ENCODE measurements at regions not wholly inside any gene's neighbourhood (a gene's known extent, or its start where the extent isn't known, plus 50 kb on each side); places are given as distances from the start of the nearest gene placed in this dataset.

DNA sequence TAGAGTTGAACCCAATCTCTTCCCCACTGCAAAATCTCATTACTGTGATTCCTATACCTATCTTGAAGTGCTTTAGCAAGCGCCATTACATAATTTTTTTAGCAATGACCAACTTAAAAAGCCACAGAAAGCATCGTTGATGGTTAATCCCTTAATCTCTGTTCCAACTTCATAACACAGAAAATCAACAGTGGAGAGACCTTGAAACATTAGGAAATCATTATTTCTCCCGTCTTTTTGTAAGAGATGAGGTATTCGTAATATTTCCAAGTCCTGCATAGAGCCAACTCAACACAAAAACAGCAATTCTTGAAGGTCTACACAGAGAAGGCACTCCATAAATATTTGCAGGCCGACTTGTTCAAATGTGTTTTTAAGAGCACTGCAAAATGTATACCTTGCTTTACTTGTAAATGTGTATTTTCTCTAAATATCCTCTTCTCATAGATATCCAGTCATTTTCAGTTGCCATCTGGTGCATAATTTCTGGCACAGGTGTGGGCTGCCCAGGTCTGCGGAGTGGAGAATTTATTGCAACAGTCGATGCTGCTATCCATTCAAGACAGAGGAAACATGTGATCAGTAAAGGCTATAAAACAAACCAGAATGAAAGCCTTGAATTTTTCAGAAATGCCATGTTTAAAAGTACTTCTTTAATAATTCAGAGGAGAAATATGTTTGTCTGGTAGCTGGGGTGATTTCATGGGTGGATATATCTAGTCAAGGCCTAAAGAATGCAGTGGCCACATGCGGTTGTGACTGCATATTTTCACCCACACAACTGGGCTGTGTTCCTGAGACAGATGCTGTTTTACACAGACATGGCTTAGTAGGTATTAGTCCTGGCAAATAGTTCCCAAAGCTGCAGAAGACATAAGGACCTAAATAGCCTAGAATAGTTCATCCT is 234.3 kb upstream of the STARD13 start:
- ChIA-PET CTCF (interaction anchor here (2.5 kb wide), 1 partner anchor 23 kb away, joined by 10 read pairs; no protein-coding TSS in a partner anchor), POLR2A (interaction anchor here (1.3 kb wide), 1 partner anchor 171 kb away, joined by 3 read pairs; no protein-coding TSS in a partner anchor)
- peak; percentile 78 for DNase-seq (ENCODE audit: low read depth, low spot score)
- TF ChIP-seq, protein P1, sequence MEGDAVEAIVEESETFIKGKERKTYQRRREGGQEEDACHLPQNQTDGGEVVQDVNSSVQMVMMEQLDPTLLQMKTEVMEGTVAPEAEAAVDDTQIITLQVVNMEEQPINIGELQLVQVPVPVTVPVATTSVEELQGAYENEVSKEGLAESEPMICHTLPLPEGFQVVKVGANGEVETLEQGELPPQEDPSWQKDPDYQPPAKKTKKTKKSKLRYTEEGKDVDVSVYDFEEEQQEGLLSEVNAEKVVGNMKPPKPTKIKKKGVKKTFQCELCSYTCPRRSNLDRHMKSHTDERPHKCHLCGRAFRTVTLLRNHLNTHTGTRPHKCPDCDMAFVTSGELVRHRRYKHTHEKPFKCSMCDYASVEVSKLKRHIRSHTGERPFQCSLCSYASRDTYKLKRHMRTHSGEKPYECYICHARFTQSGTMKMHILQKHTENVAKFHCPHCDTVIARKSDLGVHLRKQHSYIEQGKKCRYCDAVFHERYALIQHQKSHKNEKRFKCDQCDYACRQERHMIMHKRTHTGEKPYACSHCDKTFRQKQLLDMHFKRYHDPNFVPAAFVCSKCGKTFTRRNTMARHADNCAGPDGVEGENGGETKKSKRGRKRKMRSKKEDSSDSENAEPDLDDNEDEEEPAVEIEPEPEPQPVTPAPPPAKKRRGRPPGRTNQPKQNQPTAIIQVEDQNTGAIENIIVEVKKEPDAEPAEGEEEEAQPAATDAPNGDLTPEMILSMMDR (IDR thresholded peaks at IDR 0.05; ENCODE audit: low read depth, low read length), result no peak
- Histone ChIP-seq H3K27ac (ENCODE audit: low read depth, low read length) (peak overlapping the region; percentile 39), H3K27me3 (ENCODE audit: control insufficient read depth, insufficient read depth, low read length) (no peaks in the 10 kb centered on the region), H3K9me3 (ENCODE audit: control insufficient read depth, insufficient read depth, low read length) (no peaks in the 10 kb centered on the region), H3K4me3 (ENCODE audit: low read depth, low read length) (no peak overlapping the region)

DNA sequence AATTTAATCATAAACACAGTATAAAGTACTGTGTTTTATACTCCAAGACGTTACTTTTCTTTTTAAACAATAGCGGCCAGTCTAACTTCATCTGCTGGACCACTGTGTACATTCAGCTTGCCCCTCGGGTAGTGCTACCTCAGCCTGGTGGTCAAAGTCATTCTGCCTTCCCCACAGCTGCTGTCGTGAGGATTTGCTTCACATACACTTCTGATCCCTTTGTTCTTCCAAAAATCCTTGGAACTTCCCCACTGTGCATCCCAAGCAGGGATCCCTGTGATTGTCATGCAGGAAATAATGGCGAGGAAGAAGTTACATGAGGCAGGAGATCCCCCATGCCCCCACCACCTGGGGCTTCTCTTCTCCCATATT is 234.9 kb upstream of the STARD13 start:
- H3K9me3 ChIP-seq (ENCODE audit: control insufficient read depth, insufficient read depth, low read length), result no peaks in the 10 kb centered on the region
- H3K4me3 ChIP-seq (ENCODE audit: low read depth, low read length), result no peak overlapping the region
- ChIA-PET POLR2A (interaction anchor here (1.3 kb wide), 1 partner anchor 172 kb away, joined by 3 read pairs; no protein-coding TSS in a partner anchor), CTCF (interaction anchor here (2.5 kb wide), 1 partner anchor 22 kb away, joined by 10 read pairs; no protein-coding TSS in a partner anchor)
- no peaks in the 10 kb centered on the region for H3K27me3 ChIP-seq (ENCODE audit: control insufficient read depth, insufficient read depth, low read length)
- TF ChIP-seq, protein P1 (IDR thresholded peaks at IDR 0.05; ENCODE audit: low read depth, low read length), result no peak
- peak overlapping the region; percentile 43 for H3K27ac ChIP-seq (ENCODE audit: low read depth, low read length)
- no peak for DNase-seq (ENCODE audit: low read depth, low spot score)

DNA sequence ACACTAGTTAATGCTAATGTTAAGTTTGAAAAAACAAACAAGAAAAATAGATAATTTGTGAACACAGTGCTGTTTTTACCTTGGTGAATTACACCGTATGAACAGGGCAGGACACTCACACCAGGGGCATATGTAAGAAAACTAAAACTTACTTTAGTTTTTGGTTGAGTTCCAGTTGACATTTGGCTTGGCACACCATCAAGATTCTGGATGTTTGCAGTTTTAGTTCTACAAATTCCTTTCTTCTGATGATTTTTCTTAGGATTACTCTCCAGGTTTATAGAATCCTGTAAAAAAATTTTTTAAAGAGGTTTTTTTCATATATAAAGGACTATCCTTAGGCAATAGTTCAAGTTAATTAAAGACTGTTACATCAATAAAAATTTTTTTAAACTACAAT is 238.5 kb upstream of the STARD13 start:
- Histone ChIP-seq H3K27ac (ENCODE audit: low read depth, low read length) (no peak overlapping the region), H3K4me3 (ENCODE audit: low read depth, low read length) (no peak overlapping the region), H3K9me3 (ENCODE audit: control insufficient read depth, insufficient read depth, low read length) (no peaks in the 10 kb centered on the region), H3K27me3 (ENCODE audit: control insufficient read depth, insufficient read depth, low read length) (no peaks in the 10 kb centered on the region)
- peak; percentile 80 for DNase-seq (ENCODE audit: low read depth, low spot score)
- TF ChIP-seq, protein P1 (IDR thresholded peaks at IDR 0.05; ENCODE audit: low read depth, low read length), result no peak
- POLR2A ChIA-PET, result no interaction called here
- CTCF ChIA-PET, result interaction anchor here (1.0 kb wide), 1 partner anchor 19 kb away, joined by 3 read pairs; no protein-coding TSS in a partner anchor

DNA sequence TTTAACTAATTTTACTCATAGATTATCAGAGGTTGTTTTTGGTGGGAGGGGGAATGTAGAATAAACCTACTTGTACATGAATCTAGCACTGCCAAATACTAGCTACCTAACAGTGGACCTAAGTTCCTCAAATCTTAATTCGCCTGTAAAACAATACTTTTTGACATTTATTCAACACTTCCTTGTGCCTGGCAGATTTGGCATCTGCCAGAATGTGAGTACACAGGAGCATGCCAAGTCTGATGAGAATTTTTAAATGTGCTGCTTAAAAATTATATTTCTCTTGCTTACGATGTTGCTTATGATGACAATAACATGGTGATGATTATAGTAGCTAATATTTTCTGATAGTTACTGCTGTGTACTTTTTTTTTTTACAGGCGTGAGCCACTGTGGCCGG is 240.2 kb upstream of the STARD13 start:
- Histone ChIP-seq H3K4me3 (ENCODE audit: low read depth, low read length) (no peak overlapping the region), H3K27ac (ENCODE audit: low read depth, low read length) (no peak overlapping the region), H3K9me3 (ENCODE audit: control insufficient read depth, insufficient read depth, low read length) (no peaks in the 10 kb centered on the region), H3K27me3 (ENCODE audit: control insufficient read depth, insufficient read depth, low read length) (no peaks in the 10 kb centered on the region)
- CTCF ChIA-PET, result interaction anchor here (1.0 to 1.9 kb wide), 3 partner anchors 11 to 944 kb away, joined by 3 to 5 read pairs (median 3); no protein-coding TSS in a partner anchor
- TF ChIP-seq, protein P1 (IDR thresholded peaks at IDR 0.05; ENCODE audit: low read depth, low read length), result no peak
- POLR2A ChIA-PET, result no interaction called here
- no peak for DNase-seq (ENCODE audit: low read depth, low spot score)

DNA sequence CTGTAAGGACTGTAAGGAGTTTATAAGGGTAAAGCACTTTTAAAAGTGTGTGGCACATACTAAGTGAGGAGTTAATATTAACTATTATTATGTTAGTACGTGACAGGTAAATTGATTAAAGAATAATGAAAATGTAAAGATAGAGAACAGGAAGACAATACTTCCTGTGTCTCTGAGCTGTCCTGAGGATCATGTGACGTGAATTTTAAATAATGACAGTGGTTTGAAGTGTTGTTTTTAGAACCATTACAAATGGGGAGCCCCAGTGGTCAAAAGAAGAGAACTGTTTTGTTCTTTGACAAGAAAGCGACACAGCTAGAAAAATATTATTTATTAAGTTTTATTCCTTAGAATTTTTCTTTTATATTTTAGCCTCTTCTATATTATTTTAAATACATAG is 241.2 kb upstream of the STARD13 start:
- TF ChIP-seq, protein P1 (IDR thresholded peaks at IDR 0.05; ENCODE audit: low read depth, low read length), result no peak
- DNase-seq (ENCODE audit: low read depth, low spot score), result no peak
- no peak overlapping the region for H3K27ac ChIP-seq (ENCODE audit: low read depth, low read length)
- no peak overlapping the region for H3K4me3 ChIP-seq (ENCODE audit: low read depth, low read length)
- H3K27me3 ChIP-seq (ENCODE audit: control insufficient read depth, insufficient read depth, low read length), result no peaks in the 10 kb centered on the region
- CTCF ChIA-PET, result interaction anchor here (1.0 kb wide), 2 partner anchors 197 to 945 kb away, joined by 3 read pairs; no protein-coding TSS in a partner anchor
- POLR2A ChIA-PET, result no interaction called here
- no peaks in the 10 kb centered on the region for H3K9me3 ChIP-seq (ENCODE audit: control insufficient read depth, insufficient read depth, low read length)

Data from AG04450 (cell line).